ENCODE measurements at regions not wholly inside any gene's neighbourhood (a gene's known extent, or its start where the extent isn't known, plus 50 kb on each side); places are given as distances from the start of the nearest gene placed in this dataset.

GRCh38 chr5:125331987-125332598 lies 585.7 kb upstream of the ZNF608 start:
- CTCF ChIA-PET, result interaction anchor here (1.1 kb wide), 1 partner anchor 10 kb away, joined by 3 read pairs; no protein-coding TSS in a partner anchor

GRCh38 chr5:125333416-125333815 lies 587.0 kb upstream of the ZNF608 start:
- CTCF ChIA-PET, result no interaction called here
- no peak overlapping the region for H3K4me3 ChIP-seq (ENCODE audit: low read depth, low read length)
- no peak for TF ChIP-seq CTCF (IDR thresholded peaks at IDR 0.05; ENCODE audit: insufficient read depth, low read length, missing control alignments)
- POLR2A ChIA-PET, result no interaction called here
- no peak for DNase-seq (ENCODE audit: low read depth, low spot score)

More at GRCh38 chr5:125331987-125332598, 585.7 kb upstream of the ZNF608 start:
- POLR2A ChIA-PET, result no interaction called here
- TF ChIP-seq CTCF (IDR thresholded peaks at IDR 0.05; ENCODE audit: insufficient read depth, low read length, missing control alignments), result no peak
- no peak overlapping the region for H3K4me3 ChIP-seq (ENCODE audit: low read depth, low read length)
- no peak for DNase-seq (ENCODE audit: low read depth, low spot score)

GRCh38 chr5:125336401-125336800 lies 590.0 kb upstream of the ZNF608 start:
- no peak for DNase-seq (ENCODE audit: low read depth, low spot score)
- ChIA-PET CTCF (no interaction called here), POLR2A (no interaction called here)
- TF ChIP-seq CTCF (IDR thresholded peaks at IDR 0.05; ENCODE audit: insufficient read depth, low read length, missing control alignments), result no peak
- no peak overlapping the region for H3K4me3 ChIP-seq (ENCODE audit: low read depth, low read length)

GRCh38 chr5:125337294-125337693 lies 590.9 kb upstream of the ZNF608 start:
- CTCF ChIA-PET, result no interaction called here
- H3K4me3 ChIP-seq (ENCODE audit: low read depth, low read length), result no peak overlapping the region

GRCh38 chr5:125338440-125339174 lies 592.2 kb upstream of the ZNF608 start:
- no peak for TF ChIP-seq CTCF (IDR thresholded peaks at IDR 0.05; ENCODE audit: insufficient read depth, low read length, missing control alignments)
- ChIA-PET CTCF (interaction anchor here (1.4 kb wide), 2 partner anchors 12 to 28 kb away, joined by 4 read pairs; no protein-coding TSS in a partner anchor), POLR2A (no interaction called here)
- no peak for DNase-seq (ENCODE audit: low read depth, low spot score)
- H3K4me3 ChIP-seq (ENCODE audit: low read depth, low read length), result no peak overlapping the region

More at GRCh38 chr5:125337294-125337693, 590.9 kb upstream of the ZNF608 start:
- no peak for DNase-seq (ENCODE audit: low read depth, low spot score)
- POLR2A ChIA-PET, result no interaction called here
- TF ChIP-seq CTCF (IDR thresholded peaks at IDR 0.05; ENCODE audit: insufficient read depth, low read length, missing control alignments), result no peak

GRCh38 chr5:125341436-125341835 lies 595.0 kb upstream of the ZNF608 start:
- CTCF ChIA-PET, result no interaction called here
- POLR2A ChIA-PET, result no interaction called here

More at GRCh38 chr5:125341436-125341835, 595.0 kb upstream of the ZNF608 start:
- no peak overlapping the region for H3K4me3 ChIP-seq (ENCODE audit: low read depth, low read length)
- DNase-seq (ENCODE audit: low read depth, low spot score), result no peak
- TF ChIP-seq CTCF (IDR thresholded peaks at IDR 0.05; ENCODE audit: insufficient read depth, low read length, missing control alignments), result no peak
